ENCODE measurements at regions not wholly inside any gene's neighbourhood (a gene's known extent, or its start where the extent isn't known, plus 50 kb on each side); places are given as distances from the start of the nearest gene placed in this dataset.
"Not testable (repeated sequence)": the region's sequence is repeated elsewhere in the genome, so short reads cannot be mapped to it uniquely, and the experiment has no call there.

DNA sequence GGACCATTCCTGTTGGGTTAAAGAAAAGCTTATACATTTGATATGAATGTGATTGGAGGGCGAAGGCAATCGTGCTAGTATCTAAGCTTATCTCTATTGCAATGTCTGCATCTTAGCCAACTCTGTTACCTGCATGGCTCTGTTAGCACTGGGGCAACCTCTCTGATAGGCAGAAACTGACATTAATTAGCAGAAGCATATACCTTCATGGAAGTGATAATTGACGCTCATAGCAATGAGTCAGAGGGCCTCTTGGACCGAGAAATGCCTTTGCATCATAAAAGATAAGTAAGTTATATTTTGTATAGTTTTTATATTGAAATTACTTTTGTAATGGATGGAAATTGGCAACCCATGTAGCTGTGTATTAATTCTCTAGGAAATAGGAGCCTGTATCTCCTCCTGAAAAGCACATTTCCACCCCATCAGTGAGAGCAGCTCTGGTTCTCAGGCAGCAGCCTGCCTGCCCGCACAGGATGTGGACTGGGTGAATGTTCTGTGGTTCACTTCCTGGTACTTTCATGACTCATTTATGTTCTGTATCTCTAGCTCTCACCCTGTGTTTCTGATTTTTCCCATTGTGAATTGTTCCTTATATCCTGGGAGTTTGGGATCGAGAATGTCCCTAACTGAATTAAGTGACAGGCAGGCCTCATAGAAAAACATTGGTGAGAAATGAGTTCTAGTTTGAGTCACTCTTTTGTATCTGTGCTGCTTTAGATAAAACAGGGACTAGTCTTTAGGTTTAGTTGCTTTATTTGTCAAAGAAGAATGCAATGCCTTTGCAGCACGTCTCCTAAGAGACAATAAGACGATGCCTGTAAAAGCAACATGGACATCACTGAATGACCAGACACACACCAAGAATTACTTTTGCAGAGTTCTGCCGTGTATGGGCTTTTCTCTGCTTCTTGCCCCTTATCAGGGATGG lies 344.9 kb downstream of the DCDC2C start:
- peak; percentile 1 to 4 for DNase-seq (ENCODE audit: low read depth in 2 of 2)

DNA sequence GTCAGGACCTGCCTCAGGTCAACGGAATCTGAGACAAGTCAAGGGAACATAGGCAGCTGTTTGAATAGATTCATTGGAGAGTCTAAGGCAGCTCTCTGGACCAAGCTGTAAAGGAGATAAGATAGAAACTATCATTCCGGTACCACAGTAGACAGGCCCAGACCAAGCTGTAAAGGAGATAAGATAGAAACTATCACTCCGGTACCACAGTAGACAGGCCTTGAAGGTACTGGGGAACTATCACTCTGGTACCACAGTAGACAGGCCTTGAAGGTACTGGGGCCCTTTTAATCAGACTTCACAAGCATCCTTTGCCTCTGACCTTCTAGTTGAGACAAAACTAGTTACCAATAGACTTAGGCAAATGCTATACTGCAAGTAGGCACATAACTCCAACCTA lies 346.1 kb downstream of the DCDC2C start:
- no peak for DNase-seq (ENCODE audit: low read depth in 2 of 2)

DNA sequence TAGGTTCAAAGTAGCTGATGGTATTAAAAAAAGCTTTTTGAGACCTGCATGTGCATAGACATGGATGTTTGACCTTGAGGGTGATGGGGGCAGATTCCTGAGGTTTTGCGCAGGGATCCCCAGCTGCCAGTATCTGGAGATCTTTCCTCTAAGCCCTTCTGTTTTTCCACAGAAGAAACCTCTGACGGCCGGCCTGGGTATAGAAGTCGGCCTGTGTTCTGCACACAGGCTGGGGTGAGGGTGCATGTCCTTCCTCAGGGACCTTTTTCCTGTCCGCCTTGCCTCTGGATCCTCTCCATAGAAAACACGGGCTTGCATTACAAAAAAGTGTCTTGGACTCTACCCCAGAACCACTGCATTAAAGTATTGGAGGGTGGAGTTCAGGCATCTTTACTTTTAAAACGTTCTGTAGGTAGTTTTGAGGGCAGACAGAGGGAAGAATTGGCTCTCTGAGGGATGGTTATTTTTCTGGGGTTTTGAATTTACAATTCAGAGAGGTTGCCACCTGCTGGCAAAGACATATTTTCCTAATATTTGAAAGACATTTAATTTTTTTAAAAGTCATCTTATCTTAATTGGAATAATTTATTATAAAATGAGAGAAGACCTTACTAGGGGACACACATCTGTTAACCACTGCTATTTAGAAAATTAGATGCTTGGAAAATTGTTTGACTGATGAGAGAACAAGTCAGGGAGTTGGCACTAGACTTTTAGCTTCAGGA lies 350.6 kb downstream of the DCDC2C start:
- no peak for DNase-seq (ENCODE audit: low read depth in 2 of 2)

DNA sequence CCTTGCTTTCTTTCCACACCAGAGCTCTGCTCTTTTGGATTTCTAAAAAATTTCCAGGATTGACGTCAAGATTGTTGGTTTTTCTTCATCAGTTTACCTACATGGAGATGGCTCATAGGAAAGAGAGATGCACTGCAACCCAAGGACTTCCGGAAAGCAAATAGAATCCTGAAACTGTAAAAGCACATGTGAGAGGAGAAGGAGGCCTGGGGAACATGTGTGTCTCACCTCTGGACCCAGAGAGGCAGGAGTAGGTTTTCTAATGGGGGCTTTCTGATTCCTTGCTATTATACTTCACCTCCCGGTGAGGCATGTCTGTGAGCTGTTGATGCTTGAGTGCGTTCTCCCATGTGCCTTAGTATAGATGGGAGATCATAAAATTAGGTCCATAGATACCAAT lies 362.8 kb downstream of the DCDC2C start:
- DNase-seq (ENCODE audit: low read depth in 2 of 2), result no peak

DNA sequence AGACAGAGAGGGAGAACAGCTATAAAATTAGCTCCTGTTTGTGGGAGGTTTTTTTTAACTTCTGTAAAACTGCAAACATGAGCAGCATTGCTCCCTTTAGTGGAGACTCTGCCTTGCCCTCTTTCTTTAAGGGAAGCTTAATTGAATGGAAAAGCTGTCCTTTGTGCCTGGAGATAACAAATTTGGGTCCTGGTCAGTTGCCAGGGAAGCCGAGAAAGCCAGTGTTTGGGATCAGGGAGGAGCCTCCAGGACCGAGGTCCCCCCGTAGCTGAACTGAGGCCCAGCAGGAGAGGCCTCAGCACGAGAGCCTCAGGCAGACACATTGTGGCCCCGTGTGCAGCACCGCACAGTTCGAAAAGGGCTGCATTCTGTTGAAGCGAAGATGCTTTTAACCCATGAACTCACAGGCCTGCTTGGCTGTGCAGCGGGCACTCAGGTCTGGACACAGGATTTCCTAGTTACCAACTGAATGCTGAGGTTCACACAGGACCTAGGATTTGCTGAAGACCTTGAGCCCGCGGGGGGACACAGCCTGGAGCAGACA lies 369.7 kb downstream of the DCDC2C start:
- DNase-seq (ENCODE audit: low read depth in 2 of 2), result no peak

DNA sequence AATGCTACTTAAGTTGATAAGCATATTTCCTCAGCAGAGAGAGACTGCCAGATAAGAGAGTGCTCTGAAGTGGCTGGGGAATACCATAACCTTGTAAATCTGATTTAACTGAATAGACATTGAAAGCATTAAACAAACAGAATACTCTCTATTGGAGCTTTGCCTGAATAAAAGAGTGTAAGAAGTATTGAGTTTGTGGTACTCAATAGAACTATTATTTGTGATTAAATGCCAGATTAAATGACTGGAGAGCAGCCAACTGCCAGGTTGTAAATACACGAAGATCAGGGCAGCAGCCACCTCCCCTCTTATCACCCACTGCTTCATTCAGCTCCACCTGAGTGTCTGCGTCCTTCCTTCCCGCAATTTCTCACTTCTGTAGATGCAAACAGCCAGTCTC lies 373.6 kb downstream of the DCDC2C start:
- DNase-seq (ENCODE audit: low read depth in 2 of 2), result no peak

DNA sequence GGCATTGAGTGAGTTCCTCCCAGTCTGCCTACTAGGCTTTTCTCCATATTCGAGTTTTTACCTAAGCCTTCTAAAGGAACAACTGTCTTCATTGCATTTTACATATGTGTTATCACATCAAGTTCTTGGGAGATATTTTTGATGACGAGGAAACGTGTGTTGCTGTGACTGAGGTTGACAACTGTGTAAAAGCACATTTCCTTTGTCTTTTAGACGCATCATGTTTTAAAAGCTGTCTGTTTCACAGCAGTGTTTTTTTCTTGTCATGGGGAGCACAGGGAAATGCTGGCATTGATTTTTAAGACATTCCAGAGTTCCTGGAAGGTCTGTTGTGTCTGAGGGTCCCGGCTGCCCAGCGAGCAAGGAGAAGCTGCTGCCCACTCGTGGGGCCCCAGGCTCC lies 381.8 kb downstream of the DCDC2C start:
- no peak for DNase-seq (ENCODE audit: low read depth in 2 of 2)

DNA sequence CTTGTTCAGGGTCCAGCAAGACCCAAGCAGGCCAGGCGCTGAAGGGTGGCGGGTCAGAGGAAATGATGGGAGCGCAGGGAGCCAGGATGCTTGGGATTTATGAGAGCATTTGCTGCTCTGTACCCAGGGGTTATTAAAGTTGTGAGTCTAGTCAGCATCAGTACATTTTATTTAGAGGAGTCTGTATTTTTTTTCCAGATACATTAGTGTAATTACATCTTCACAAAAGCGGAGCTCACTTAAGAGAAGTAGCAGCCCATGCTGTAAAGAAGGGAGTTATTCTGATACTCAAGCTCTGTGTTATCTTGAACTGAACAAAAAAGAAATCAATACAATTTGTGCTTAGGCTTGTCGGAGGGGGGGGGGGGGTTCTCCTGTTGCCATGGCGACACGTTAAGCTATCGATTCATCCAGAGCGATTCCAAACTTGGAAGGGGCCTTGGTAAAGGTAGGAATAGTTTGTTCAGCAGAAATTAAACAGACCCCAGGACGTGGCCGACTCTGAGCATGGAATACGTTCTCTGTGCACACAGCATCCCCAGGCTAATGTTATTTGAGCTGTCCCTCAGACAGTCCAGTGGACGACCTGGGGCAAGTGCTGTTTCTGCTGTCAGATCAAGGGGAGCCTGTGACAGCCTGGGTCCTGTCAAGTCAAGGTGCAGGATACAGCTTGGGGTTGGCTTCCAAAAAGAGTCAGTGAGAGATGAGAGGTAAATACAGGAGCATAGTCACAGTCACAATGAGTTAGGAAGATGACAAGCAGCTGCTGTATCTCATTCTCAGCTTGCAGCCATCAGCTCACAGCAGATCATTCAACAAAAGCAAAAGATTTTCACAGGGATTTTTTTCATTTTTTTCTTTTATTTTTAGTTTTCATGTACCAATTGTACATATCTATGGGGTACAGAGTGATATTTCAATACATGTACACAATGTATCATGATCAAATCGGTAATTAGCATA lies 387.6 kb downstream of the DCDC2C start:
- DNase-seq (ENCODE audit: low read depth in 2 of 2), result no peak

DNA sequence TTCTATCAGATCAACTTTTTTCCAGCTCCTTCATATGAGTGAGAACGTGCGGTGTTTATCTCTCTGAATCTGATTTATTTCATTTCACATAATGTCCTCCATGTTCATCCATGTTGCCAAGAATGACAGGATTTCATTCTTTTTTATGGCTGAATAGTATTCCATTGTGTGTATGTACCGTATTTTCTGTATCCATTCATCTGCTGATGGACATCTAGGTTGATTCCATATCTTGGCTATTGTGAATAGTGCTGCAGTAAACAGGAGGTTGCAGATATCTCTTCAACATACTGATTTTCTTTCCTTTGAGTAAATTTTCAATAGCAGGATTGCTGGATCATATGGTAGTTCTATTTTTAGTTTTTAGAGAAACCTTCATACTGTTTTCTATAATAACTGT lies 388.5 kb downstream of the DCDC2C start:
- DNase-seq (ENCODE audit: low read depth in 2 of 2), result no peak

DNA sequence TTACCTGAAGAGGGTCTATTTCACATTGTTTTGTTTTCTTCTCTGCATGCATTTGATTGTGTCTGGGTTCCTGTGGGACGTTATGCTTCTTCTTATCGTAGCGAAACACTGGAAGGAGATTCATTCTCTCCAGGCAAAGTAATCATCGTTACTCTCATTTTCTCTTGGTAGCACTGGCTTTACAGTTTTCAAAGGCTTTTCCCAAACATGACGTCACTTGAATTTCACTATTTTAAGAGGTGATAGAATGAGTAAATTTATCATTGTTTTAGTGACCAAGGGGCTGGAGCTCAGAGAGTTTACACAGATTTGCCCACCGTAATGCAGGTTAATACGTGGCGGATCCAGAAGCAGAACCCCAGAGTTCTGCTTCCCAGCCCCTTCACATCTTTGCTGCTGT lies 391.4 kb downstream of the DCDC2C start:
- DNase-seq (ENCODE audit: low read depth in 2 of 2), result no peak

DNA sequence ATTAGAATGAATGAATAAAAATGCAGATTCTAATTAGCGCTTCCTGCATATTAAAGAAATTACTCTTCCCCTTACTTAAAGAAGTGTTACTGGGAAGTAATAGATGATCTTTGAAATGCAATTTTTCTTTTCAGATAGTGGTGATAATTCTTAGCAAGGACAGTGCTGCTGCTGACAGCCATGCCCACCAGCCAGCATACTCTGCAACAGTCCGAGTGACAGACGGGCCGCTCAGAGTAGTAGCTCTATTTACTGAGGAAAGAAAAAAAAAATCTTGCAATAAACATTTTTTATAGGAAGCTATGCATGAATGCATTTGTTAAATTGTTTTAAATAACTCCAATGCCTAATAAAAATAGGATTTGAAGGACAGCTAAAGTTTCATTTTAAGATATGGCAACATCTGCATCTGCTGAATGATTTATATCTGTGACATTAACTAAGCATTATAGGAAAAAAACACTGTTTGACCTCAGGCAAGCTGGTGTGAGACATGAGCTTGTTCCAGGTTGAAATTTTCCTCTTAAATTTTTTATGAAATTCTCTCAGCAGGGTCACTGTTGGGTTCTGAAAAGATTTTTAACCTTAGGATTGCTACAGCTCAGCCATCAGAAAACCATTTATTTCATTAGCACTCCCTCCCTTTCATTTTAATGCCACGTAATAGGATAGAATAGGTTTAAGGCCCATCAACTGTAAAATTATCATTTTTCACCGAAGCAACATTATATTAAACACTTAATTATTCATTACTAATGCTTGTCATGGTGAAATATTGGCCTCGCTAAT lies 393.8 kb downstream of the DCDC2C start:
- DNase-seq (ENCODE audit: low read depth in 2 of 2), result no peak

DNA sequence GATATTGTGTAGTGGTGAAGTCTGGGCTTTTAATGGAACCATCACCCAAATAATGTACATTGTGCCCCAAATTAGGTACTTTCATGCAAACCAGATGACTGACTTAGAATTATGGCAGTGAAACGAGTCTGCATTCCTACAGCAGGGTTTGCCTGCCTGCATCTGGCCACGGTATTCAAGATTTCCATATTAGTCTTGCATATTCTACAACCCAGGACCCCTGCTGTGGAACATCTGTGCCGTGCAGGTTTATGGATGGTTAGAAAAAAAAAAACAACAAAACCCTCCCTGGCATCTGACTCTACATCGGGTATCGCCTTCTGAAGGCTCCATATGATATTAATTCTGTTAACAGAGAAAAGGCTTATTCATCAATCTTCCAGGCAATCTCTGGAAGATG lies 394.8 kb downstream of the DCDC2C start:
- no peak for DNase-seq (ENCODE audit: low read depth in 2 of 2)

DNA sequence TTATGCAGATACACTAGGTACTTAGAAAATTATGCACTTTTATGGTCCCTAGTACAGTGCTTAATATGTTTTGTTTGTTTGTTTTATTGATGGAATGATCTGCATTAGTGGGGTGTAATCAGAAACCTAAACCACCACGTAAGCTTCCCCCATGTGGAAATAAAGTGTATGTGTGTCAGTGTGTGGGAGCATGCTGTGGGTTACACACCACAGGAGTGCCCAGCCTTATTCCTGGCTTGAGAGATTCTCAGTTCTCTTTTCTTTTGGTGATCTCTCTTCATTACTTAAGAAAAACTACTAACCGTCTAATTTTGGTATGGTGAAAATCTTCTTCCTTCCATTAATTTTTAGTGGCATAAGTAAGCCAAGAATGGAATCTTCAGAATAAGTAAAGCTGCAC lies 398.6 kb downstream of the DCDC2C start:
- DNase-seq (ENCODE audit: low read depth in 2 of 2), result no peak

DNA sequence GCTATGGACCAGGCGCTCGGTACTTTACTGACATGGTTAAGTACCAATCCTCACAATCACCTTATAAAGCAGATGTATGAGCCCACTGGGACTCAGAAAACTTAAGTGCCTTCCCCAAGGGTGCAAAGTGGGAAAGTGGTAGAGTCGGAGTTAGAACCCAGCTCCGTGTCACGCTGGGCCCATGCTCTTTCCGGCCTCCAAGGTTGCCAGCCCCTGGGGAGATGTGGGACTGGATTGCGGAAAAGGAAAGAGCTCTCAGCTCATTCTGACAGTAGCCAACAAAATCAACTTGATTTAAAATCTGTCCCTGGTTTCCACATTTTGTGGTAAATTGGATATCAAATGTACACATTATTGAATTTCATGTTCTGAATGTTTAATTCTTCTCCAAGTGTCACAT lies 403.8 kb downstream of the DCDC2C start:
- DNase-seq (ENCODE audit: low read depth in 2 of 2), result no peak

DNA sequence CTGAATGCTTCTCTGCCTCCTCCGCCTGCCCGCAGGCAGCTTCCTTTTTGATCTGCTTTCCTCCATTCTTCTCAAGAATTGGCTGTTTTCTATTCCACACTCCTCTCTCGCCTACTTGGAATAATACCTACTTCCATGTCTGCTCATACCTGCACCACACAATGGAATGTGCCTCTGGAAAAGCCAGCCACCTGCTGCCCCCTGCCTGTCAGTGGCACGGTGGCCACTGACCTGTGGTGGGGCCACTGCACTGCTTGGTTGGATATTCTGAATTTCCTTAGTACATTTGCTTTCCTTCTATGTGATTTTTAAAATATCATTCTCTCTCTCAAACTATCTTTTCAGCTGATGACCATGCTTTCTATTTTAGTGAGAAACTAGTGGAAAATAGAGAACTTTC lies 406.9 kb downstream of the DCDC2C start:
- no peak for DNase-seq (ENCODE audit: low read depth in 2 of 2)

DNA sequence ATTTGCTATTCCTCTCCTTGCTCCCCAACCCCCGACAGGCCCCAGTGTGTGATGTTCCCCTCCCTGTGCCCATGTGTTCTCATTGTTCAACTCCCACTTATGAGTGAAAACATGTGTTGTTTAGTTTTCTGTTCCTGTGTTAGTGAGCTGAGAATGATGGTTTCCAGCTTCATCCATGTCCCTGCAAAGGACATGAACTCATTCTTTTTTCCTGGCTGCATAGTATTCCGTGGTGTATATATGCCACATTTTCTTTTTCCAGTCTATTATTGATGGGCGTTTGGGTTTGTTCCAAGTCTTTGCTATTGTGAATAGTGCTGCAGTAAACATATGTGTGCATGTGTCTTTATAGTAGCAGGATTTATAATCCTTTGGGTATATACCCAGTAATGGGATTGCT lies 412.1 kb downstream of the DCDC2C start:
- not testable (repeated sequence) for DNase-seq (ENCODE audit: low read depth in 2 of 2)

DNA sequence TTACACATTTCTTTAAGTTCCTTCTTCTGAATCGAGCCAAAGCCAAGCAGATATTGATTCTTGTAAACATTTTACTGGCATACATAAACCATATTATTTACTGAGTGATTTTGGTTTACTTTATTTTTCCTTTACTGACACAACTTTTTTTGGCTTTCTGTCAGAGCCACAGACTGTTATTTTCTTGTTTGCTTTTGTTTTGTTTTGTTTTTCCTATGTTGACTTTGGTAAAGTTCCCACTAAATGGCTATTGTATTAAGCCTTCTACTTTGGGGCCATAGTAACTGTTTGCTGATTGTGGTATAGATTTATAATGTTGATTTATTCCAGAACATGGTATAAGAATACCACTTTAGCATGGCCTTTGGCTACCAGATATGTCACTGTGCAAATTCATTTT lies 419.4 kb downstream of the DCDC2C start:
- no peak for DNase-seq (ENCODE audit: low read depth in 2 of 2)

DNA sequence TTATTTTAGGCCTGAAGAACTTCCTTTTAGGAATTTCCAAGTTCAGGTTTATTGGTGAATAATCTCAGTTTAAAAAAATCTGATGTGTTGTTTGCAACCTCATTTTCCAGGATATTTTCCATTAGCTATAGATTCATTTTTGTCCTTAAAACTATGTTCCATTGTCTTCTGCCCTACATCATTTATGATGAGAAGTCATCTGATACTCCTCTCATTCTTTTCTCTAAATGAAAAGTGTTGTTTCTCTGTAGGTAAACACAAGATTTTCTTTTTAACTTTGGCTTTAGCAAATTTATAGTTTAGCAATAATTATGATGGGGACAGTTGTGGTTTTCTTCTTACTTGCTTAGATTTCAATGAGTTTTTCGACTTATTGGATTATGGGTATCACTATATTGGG lies 427.3 kb downstream of the DCDC2C start:
- no peak for DNase-seq (ENCODE audit: low read depth in 2 of 2)

DNA sequence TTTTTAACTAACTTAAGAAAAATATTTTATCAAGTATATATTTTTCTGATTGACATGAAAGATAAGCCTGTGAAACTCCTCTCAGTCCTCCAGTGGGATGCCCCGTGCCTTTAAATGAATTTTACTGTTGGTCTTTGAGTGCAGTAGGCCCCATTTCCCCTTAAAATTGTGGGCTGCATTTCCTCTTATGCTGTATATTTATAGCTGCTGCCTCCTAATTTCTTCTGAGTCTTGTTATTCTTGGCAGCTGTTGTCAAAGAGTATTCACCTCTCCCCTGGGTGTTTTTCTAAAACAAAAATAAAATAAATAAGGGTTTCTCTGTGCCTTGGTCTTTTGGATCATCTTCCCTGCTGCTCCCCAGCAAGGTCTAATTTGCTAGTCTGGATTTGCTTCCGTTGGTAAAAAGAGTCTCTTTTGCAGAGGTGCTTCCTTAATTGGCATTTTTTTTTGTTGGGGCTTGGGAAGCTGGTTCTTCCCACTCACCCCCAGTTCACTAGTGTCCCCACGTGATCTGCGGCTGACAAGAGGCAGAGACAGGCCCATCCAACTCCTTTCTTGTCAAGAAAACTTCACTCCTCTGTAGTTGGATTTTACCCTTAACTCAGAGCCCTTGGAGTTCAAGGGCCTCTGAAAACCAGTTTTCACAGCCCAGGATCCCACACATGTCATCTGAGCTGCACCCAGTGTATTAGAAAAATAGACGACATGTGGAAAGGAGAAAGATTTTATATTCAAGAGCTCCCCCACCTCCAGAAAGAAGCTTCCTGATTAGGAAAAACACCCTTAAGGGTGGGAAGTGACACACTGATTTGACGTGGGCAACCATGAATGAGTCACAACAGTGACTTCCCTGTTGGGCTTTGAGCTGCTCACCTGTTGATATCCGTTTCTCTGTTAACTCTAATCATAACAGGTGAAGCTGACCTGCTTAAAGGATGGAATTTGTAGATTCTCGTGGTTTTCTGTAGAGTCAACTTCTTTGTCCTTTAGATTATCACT lies 431.5 kb downstream of the DCDC2C start:
- no peak for DNase-seq (ENCODE audit: low read depth in 2 of 2)

DNA sequence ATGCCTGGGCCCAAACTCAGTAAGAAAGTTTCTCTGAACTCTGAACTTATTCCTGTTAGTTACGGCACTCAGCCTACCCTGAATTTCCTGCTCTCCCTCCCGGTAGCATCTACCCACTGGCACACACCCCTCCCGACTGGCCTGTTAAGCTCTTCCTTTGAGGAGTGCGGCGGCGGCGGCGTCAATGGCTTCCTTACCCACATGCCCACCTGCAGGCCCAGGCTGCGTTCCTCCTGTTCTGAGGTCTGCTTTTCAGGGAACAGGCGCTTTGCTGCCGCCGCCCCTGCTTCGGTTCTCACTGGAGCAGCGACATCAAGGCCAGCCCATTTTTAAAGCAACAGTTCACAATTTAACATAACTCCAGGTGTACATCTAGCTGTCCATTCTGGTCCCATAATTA lies 432.4 kb downstream of the DCDC2C start:
- no peak for DNase-seq (ENCODE audit: low read depth in 2 of 2)
